BE2C (cell line): ENCODE measurements at regions not wholly inside any gene's neighbourhood (a gene's known extent, or its start where the extent isn't known, plus 50 kb on each side); places are given as distances from the start of the nearest gene placed in this dataset.

ENCODE experiments used
- DNase-seq: peaks from one replicate; pipeline ENCODE4 v3.0.0-alpha.2; 2020
- H3K27me3 ChIP-seq: fragments of 250-450 bp; sonication (Bioruptor Pico); 2 replicates; pipeline ENCODE4 v1.5.1; 2020; ENCODE audit warnings: mild to moderate bottlenecking
- H3K36me3 ChIP-seq: fragments of 250-450 bp; sonication (Bioruptor Pico); 2 replicates; pipeline ENCODE4 v1.5.1; 2020; ENCODE audit warnings: mild to moderate bottlenecking
- H3K4me1 ChIP-seq: fragments of 250-450 bp; sonication (Bioruptor Pico); 2 replicates; pipeline ENCODE4 v1.5.1; 2020
- H3K4me3 ChIP-seq: 2 replicates; pipeline ENCODE4 v1.5.1; 2011; ENCODE audit warnings: low read depth, low read length
- H3K9me3 ChIP-seq: fragments of 250-450 bp; sonication (Bioruptor Pico); 2 replicates; pipeline ENCODE4 v1.5.1; 2020
- CTCF ChIP-seq: IDR thresholded peaks from 2 replicates; pipeline ENCODE4 v1.5.1; 2012; ENCODE audit warnings: mild to moderate bottlenecking, low read depth, low read length

- H3K4me3 ChIP-seq, result no peak overlapping the region
- TF ChIP-seq CTCF, result no peak
- DNase-seq, result no peak
These were observed 116.6 kb upstream of the ADAMTSL1 start for GRCh38 chr9:18357321-18357720.

GRCh38 chr9:18358325-18358724 is 115.6 kb upstream of the ADAMTSL1 start:
- no peaks in the 10 kb centered on the region for H3K36me3 ChIP-seq
- DNase-seq, result no peak

More at GRCh38 chr9:18357321-18357720, 116.6 kb upstream of the ADAMTSL1 start:
- Histone ChIP-seq H3K4me1 (no peaks in the 10 kb centered on the region), H3K27me3 (no peaks in the 10 kb centered on the region), H3K36me3 (no peaks in the 10 kb centered on the region), H3K9me3 (no peaks in the 10 kb centered on the region)

GRCh38 chr9:18359335-18359734 is 114.6 kb upstream of the ADAMTSL1 start:
- no peak for TF ChIP-seq CTCF
- H3K4me1 ChIP-seq, result no peaks in the 10 kb centered on the region
- no peaks in the 10 kb centered on the region for H3K9me3 ChIP-seq
- H3K4me3 ChIP-seq, result no peak overlapping the region
- H3K27me3 ChIP-seq, result no peaks in the 10 kb centered on the region
- H3K36me3 ChIP-seq, result no peaks in the 10 kb centered on the region
- DNase-seq, result no peak

More at GRCh38 chr9:18358325-18358724, 115.6 kb upstream of the ADAMTSL1 start:
- no peak overlapping the region for H3K4me3 ChIP-seq
- H3K4me1 ChIP-seq, result no peaks in the 10 kb centered on the region
- no peaks in the 10 kb centered on the region for H3K9me3 ChIP-seq
- no peak for TF ChIP-seq CTCF
- no peaks in the 10 kb centered on the region for H3K27me3 ChIP-seq

GRCh38 chr9:18360005-18360404 is 113.9 kb upstream of the ADAMTSL1 start:
- Histone ChIP-seq H3K4me1 (no peaks in the 10 kb centered on the region), H3K9me3 (no peaks in the 10 kb centered on the region), H3K27me3 (no peaks in the 10 kb centered on the region), H3K4me3 (no peak overlapping the region), H3K36me3 (no peaks in the 10 kb centered on the region)
- no peak for TF ChIP-seq CTCF
- DNase-seq, result no peak

GRCh38 chr9:18361646-18362045 is 112.3 kb upstream of the ADAMTSL1 start:
- no peak for TF ChIP-seq CTCF
- no peaks in the 10 kb centered on the region for H3K4me1 ChIP-seq
- H3K4me3 ChIP-seq, result no peak overlapping the region
- no peak for DNase-seq
- H3K27me3 ChIP-seq, result no peaks in the 10 kb centered on the region
- H3K36me3 ChIP-seq, result no peaks in the 10 kb centered on the region
- no peaks in the 10 kb centered on the region for H3K9me3 ChIP-seq

- H3K9me3 ChIP-seq, result no peaks in the 10 kb centered on the region
- no peak for DNase-seq
- no peaks in the 10 kb centered on the region for H3K27me3 ChIP-seq
- no peaks in the 10 kb centered on the region for H3K4me1 ChIP-seq
- no peaks in the 10 kb centered on the region for H3K36me3 ChIP-seq
- no peak overlapping the region for H3K4me3 ChIP-seq
- TF ChIP-seq CTCF, result no peak
These were observed 111.8 kb upstream of the ADAMTSL1 start for GRCh38 chr9:18362166-18362565.
